HuH-7.5 (cell line): ENCODE measurements at regions not wholly inside any gene's neighbourhood (a gene's known extent, or its start where the extent isn't known, plus 50 kb on each side); places are given as distances from the start of the nearest gene placed in this dataset.

Source experiments
- DNase-seq: peaks from one replicate; pipeline ENCODE4 v3.0.0; 2011; ENCODE audit warnings: low spot score

DNA sequence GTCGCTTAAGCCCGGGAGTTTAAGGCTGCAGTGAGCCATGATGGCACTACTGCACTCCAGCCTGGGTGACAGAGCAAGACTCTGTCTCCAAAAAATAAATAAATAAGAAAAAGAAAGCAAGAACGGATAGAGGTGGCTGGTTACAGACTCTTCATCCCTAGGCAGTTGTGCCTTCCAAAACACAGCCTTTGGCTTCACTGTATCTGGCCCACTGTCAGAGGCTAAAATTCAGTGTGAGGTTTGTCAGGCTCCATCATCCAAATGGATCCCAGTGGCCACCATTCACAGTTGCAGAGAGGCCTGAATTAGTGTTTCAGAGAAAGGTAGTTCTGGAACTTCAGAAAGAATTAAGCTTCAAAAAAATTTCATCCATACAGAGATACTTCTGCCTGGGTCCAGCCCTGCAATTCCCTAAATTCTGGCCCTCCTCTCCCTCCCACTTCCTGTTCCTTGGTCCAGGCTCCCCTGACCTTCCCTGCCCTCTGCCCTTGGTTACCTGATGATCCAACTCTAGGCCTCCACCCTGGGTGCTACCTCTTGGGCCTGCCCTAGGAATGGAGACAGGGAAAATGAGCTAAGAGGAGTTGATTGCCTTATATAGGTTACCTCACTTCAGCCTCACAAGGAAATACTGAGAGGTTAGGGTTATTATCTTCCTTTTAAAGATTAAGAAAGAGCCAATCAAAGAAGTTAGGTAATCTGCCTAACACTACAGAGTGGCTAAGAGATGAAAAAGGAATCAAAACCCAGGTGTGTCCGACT lies 97.2 kb upstream of the SLC44A1 start:
- no peak for DNase-seq

DNA sequence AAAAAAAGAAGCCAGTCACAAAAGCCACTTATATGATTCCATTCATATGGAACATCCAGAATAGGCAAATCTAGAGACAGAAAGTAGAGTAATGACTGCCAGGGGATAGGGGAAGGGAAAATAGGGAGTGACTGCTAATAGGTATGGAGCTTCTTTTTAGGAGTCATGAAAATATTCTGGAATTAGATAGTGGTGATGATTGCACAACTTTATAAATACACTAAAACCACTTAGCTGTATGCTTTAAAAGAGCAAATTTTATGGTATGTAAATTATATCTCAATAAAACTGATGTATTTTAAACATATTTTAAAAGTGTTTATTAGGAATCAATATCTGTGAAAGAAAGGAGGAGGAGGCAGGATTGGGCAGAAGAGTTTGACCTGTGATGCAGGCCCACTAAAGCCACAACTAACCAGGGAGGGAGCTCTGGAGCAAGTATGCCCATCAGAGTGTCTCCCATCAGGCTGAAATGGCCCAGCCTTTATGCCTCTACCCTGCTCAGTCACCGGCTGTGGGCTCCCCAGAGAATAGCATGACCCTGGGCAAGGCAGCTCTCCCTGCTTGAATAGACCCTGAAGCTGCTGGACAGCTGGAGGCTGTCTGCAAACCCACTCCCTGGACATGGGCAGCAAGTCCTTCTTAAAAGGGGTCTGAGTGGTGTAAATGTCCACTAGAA lies 96.0 kb upstream of the SLC44A1 start:
- no peak for DNase-seq

DNA sequence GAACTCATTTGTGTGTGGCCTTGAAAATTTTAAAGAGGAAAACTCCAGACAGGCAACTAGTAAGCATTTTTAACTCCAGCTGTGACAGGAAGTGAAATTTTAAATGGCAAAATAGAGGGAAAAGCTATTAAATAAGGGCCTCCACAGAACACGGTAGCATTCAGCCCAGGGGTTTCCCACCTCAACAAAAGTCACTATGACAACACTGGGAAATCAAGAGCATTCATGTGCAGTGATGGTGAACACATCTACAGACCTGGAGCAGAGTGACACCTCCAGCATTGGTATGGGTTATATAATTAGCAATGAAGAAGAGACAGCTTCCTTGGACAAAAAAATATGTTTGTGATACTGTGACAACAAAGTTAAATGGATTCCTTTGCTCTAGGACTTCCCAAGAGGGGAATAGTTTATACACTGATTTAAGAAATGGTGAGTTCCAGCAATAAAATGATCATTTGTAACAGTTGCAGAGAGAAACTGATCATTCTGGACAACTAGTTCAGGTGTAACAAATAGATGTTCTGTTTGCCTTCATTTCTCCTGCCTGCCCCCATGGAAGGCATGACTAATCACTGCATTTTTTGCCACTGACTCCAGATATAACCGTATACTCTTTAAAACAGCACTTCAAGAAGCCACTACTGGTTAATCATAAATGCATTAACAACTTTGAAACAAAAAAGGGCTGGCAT lies 93.3 kb upstream of the SLC44A1 start:
- DNase-seq, result no peak

DNA sequence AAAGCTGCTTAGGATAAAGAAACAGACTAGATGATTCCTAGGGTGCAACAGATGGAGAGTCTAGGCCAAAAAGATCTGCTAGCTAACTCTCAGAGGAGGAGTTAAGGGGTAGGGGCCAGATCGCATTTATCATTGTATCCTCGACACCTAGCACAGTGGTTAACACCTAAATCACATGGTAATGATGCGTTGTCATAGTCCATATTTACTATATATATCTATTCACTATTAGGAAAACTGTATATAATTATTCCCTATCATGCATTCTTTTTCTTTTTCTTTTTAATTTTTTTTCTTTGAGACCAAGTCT lies 92.8 kb upstream of the SLC44A1 start:
- DNase-seq, result no peak

DNA sequence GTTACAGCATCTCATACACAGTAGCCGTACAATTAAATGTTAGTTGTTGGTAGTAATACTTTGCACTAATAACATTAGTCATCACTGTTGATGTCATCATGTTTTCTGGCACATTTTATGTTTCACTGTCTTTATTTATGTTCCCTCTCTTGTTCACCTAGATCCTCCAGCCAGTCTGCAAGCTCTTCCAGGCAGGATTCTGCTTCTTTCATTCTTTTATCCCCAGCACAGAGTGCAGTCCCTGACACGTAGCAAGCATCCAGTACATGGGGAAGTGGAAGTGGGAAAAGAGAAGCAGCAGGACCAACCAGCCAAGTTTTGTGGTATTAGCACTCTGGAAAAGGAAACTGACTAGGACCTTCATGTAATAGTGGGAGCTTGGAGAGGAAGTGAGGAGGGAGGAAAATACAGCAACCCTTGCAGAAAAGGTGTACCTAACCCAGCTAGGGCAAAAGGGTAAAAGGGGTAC lies 89.7 kb upstream of the SLC44A1 start:
- no peak for DNase-seq

DNA sequence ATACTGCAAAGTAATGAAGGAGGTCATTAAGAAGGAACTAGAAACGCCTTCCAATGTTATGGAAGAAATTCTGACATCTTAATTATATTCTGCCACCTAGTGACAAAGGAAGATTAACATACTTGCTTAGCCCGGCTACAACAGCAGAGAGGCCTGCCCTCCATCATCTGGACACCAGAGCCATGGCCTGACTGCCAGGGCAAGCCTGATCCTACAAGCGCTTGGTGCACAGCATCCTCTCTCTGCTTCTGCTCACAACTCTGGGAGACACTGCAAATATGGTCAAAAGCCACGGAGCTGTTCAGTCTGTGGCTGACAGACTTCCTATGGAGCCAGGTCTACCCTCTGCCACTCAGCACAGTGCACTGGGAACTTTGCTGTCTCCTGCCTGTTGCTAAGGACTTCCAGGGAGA lies 87.3 kb upstream of the SLC44A1 start:
- DNase-seq, result peak; percentile 30

DNA sequence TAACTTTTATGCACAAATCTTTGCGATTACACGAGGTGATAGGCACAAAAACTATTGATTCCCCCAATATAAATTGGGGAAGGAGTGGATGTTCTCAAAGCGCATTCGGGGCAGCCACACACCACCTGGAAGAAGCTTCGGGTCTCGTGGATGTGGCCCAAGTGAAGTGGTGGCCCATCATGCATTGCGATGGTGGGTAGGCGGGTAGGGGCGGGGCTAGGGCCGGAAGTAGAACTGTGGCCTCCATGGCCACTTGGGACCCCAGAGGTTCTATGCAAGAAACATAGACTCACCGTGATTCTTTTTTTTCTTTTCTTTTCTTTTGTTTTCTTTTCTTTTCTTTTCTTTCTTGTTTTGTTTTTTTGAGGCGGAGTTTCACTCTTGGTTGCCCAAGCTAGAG lies 86.4 kb upstream of the SLC44A1 start:
- no peak for DNase-seq

DNA sequence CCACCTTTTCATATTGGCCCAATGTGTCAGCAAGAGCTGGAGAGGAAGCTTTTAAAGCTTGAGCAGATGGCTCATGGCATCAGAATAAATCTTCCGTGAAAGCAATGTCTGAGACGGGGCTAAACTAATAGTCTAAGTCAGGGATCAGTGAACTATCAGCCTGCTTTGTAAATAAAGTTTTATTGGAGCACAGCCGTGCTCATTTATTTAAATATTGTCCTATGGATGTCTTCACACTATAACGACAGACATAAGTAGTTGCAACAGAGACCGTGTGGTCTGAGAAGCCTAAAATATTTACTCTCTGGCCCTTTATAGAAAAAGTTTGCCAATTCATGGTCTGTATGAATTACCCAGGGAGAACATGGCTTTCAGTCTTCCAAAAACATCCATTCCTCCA lies 85.6 kb upstream of the SLC44A1 start:
- DNase-seq, result no peak

DNA sequence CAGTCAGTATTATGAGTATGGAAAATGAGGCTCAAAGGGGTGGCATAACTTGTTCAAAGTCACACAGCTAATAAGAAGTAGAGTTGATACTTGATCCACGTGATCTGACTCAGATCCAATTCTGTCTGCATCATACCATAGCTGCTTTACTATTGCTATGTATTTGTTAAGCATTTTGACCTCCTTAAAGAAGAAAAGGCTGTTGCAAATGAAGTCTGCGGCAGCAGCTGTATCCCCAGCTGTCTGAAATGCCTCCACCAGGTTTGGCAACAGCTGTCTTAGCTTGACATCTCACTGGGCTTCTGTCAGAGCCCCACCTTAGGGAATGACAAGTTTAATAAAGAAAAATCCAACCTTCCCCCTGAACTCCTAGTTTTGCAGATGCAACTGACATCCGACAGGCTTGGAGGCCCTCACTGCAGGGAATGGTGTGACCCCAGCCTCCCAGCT lies 75.6 kb upstream of the SLC44A1 start:
- no peak for DNase-seq

DNA sequence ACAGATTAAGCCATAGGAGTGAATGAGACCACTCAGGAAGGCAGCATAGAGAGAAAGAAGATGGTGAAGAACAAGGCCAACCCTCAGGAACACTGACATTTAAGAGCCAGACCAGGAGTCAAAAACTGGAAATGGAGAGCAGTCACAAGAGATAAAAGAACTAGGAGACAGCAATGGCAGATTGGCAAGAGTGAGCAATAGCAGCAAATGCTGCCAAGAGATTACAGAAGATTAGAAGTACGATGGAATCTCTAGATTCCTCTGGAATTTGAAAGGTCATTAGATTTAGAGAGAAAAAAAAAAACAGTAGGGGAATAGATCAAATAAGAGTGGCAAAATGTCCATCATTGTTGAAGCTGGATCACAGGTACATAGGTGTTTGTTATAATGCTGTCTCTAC lies 73.4 kb upstream of the SLC44A1 start:
- DNase-seq, result no peak

DNA sequence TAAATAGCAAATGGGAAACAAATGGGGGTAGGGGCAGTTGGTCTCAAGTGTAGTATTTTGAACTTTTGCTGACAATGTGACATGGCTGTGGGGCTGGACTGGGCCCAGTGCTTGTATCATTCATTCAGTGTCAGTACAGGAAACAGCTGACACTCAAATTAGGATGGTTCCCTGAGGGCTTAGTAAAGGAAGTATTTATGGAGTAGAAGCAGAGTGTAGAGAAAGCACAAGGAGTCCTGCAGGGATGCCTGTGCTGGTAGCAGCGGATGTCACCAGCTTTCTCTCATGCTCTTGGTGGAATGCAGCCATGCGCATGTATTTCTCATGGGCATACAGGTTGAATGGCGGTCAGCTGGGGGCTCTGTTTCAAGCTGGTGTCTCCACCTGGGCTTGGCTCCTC lies 72.9 kb upstream of the SLC44A1 start:
- DNase-seq, result no peak

DNA sequence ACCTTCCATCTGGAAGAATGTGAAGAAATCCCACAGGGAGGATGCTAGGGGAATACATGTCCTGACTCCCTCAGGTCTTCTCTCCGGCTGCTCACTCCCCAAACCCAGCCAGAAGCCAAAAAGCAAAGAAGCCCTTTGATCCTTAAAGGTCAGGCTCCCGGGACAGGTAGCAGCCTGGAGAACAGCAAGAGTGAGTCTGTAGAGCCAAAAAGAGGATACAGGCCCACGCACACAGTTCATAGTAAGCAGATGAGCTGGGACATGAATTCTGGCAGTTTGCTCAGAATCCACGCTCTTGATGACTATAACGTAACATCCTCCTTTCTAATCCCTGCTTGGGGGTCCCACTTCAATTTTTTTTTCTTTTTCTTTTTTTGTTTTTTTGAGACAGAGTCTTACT lies 72.0 kb upstream of the SLC44A1 start:
- DNase-seq, result no peak

DNA sequence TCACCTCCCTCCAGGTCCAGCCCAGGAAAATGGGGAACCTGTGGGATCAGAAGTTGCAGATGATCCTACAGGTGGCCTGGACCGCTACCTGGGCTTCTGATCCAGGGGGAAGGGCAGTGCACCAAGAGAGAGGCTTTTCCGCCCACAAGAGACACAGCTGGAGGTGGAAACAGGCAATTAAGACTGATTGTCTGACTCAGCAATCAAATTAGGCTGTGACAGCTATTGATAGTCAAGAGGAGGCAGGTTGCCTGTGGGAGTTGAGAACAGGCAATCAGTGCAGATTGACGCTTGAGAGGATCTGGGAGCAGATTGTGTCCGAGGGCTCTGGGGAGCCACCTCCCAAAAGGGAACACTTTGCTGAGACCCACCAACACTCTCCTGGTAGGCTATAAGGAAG lies 71.1 kb upstream of the SLC44A1 start:
- DNase-seq, result no peak

DNA sequence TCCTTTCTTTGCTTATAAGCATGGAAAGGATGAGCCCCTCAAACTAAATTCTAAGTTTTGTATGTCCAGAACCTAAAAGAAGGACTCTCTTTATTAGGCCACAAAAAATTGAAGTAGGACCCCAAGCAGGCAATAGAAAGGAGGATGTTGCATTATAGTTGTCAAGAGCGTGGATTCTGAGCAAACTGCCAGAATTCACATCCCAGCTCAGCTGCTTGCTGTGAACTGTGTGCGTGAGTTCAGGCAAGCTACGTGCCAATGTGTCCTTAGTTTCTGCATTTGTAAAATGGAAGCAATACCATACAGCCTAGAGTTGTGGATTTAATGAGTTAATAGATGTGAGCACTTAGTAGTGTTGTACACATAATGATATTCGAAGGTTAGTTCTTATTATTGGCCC lies 70.6 kb upstream of the SLC44A1 start:
- DNase-seq, result no peak

DNA sequence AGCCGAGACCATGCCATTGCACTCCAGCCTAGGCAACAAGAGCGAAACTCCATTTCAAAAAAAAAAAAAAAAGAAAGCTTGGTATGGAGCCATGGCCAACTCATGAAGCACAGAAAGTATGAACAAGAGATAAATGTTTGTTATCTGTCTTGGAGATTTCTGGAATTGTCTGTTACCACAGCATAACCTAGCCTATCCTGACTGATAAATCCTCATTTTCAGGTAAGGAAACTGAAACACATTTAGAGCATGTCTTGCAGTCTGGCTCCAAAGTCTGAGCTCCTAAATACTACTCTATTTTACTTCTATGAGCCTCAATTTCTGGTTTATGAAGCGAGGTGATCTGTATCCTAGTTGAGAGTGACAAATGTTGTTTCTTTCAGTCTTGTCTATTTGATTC lies 68.3 kb upstream of the SLC44A1 start:
- no peak for DNase-seq

DNA sequence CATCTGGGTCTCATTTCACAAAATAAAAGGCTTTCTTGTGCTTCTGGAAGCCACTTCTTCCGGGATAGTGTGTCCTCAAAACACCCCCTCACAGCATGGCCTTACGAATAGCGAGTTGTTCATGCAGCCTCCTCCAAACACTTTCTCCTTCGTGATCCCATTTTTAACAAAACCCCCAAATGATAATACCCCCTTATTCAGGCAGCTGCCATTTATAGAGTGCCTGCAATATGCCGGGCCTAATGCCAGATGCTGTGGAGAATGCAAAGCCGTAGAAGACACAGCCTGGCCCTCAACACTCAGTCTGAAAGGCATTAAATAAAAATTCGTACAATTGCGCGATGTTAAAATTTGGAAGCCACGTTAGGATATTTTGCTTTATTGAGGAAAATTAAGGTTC lies 66.4 kb upstream of the SLC44A1 start:
- no peak for DNase-seq

DNA sequence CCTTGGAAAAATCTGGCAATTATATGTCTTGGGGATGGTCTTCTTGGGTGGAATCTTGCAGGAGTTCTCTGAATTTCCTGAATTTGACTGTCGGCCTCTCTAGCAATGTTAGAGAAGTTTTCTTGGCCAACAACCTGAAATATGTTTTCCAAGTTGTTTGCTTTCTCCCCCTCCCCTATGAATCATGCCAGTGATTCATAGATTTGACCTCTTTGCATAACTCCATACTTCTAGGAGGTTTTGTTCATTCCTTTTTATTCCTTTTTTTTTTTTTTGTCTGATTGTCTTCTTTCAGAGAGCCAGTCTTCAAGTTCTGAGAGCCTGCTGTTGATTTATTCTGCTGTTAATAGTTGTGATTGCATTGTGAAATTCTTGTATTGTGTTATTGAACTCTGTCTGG lies 56.7 kb upstream of the SLC44A1 start:
- DNase-seq, result no peak

DNA sequence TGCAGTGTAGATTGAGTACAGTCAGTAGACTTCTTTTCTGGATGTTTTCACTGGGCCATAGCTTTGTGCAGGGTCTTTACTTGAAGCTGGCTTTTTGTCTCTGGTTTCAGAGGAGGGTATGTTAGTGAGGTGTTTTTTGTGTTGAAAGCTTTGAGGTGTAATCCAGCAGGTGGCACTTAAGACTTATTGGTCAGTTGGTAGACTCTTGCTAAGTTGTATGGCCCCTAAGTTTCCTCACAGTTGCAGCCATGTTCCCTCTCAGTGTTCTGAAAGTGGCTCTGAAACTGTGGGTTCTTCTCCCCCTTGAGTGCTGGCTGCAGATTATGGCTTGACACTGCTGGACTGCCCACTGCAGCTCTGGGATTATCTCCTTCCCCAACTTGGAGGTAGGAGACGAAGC lies 55.7 kb upstream of the SLC44A1 start:
- no peak for DNase-seq

DNA sequence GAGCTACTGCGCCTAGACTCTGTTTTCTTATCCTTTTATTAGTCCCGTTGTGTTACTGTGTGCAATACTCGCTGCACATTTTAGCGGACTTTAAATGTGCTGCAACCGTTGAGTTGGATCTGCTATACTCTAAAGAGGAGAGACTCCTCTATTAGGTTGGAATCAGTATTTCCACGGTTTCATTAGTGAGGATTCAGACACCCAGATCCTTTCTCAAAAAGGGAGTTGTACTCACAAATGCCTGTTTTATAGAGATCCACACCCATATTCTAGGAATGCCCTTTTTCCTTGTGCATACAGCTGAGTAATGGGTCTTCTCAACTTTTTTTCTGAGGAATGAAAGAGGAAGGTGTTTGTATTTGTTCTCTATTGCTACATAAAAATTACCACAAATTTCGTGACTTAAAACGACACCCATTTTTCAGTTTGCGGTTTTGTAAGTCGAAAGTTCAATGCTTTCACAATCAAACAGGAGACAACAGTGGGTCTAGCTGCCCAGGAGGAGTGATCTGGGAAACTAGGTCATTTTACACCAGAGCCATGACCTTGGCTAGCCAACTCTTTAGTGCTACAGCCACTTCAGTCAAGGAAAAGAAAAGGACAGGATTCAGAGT lies 52.8 kb upstream of the SLC44A1 start:
- DNase-seq, result peak; percentile 60

DNA sequence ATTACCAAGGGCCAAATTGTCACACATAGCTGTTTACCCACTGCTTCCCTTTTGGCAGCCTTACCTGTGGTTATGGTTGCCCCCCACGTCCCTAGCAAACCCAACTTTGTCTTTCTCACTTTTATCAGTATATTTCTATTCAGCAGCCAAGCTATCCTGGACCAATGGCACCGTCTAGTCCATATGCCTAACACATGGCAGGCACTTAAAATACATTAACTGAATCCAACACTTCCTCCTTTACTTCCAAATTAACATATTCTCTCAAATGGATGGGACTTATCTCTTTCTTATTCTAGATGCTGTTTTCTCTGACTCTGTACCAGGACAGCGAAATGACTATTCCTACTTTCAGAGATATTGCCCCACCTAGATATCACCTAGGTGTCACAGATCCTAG lies 50.9 kb upstream of the SLC44A1 start:
- no peak for DNase-seq

DNA sequence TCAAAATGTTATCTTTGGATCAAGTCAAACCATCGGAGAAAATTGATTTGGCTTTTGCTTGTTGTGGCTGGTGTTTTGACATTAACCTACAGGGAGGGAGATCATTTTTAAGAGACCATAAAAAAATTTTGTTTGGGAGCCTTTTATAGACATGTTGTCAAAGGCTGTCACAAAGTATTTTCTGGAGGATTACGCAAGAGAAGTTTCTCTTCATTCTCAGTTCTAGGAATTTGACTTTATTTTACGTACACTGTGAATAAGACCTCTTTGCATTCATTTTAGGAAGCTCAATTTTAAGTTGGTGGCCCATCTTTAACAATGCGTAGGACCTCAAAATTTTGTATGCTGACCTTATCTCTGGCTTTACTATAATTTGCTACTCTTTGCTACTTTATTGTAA lies 50.2 kb upstream of the SLC44A1 start:
- DNase-seq, result no peak
